ENCODE measurements at regions not wholly inside any gene's neighbourhood (a gene's known extent, or its start where the extent isn't known, plus 50 kb on each side); places are given as distances from the start of the nearest gene placed in this dataset.

DNA sequence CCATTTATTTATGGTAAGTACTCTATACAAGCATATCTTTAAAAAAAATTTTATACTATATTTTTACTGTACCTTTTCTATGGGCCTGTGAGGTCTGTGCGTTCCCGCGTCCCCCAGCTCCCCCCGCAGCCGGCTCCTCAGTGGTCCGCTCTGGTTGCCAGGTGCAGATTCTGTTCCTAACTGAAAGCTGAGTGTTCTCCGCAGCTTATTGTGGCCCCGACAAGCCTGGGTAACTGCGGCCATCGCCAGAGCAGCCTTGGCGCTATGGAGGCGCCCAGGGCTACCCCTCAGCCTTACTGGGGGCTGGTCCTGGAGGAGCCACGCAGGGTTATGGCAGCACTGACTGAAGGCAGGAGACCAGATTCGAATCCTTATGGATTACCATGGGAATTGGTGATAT, 896.8 kb downstream of the PCDH17 start:
- no peak overlapping the region for H3K27ac ChIP-seq (replicated peaks in 1 of 4)
- TF ChIP-seq POLR2AphosphoS5 (IDR thresholded peaks at IDR 0.05) (no peak), POLR2A (IDR thresholded peaks at IDR 0.05; ENCODE audit: low read depth) (no peak), EP300 (IDR thresholded peaks at IDR 0.05) (no peak), CTCF (IDR thresholded peaks at IDR 0.05) (no peak)
- WGBS: 92% methylated on average over 14 of the region's 14 CpGs

GRCh38 chr13:58531614-58532013, 900.1 kb downstream of the PCDH17 start:
- no peak overlapping the region for H3K27ac ChIP-seq (replicated peaks in 1 of 4)
- H3K9me3 ChIP-seq: no peaks in the 10 kb centered on the region
- intact Hi-C loops (cut with DNase I): no loop called here
- no peaks in the 10 kb centered on the region for H3K4me1 ChIP-seq
- TF ChIP-seq POLR2A (IDR thresholded peaks at IDR 0.05; ENCODE audit: low read depth) (no peak), EP300 (IDR thresholded peaks at IDR 0.05) (no peak)
- H3K27me3 ChIP-seq: no peaks in the 10 kb centered on the region
- H3K4me3 ChIP-seq: no peak overlapping the region
- H3K36me3 ChIP-seq: no peaks in the 10 kb centered on the region
- WGBS: 84% methylated on average over 4 of the region's 4 CpGs
- no peak for DNase-seq (ENCODE audit: extremely low spot score)

More for the DNA sequence above, 896.8 kb downstream of the PCDH17 start:
- intact Hi-C loops (cut with DNase I): no loop called here
- no peaks in the 10 kb centered on the region for H3K36me3 ChIP-seq
- no peaks in the 10 kb centered on the region for H3K27me3 ChIP-seq
- H3K4me1 ChIP-seq: no peaks in the 10 kb centered on the region
- DNase-seq (ENCODE audit: extremely low spot score): no peak
- H3K4me3 ChIP-seq: no peak overlapping the region
- H3K9me3 ChIP-seq: no peaks in the 10 kb centered on the region

DNA sequence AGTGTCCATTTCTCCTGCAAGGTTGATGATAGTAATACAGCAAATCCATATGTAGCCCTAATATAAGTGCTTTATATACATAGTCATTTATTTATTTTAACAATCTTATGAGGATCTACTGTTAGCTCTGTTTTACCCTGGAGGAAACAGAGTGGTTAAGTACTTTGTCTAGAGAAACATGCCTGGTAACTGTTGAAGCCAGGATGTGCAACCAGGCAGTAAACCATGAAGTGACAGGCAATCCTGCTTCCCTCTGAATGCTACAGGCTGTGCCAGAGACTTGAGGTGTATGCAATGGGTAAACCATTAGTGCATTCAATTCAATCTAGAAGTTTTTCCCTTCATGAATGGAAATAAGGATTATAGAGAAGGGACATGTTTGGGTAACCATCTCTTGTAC, 911.0 kb downstream of the PCDH17 start:
- intact Hi-C loops (cut with DNase I): no loop called here
- TF ChIP-seq POLR2AphosphoS5 (IDR thresholded peaks at IDR 0.05): no peak
- no peak overlapping the region for H3K4me3 ChIP-seq
- DNase-seq (ENCODE audit: extremely low spot score): no peak
- no peaks in the 10 kb centered on the region for H3K4me1 ChIP-seq
- no peaks in the 10 kb centered on the region for H3K9me3 ChIP-seq
- no peak overlapping the region for H3K27ac ChIP-seq (replicated peaks in 1 of 4)
- H3K36me3 ChIP-seq: no peaks in the 10 kb centered on the region
- no peaks in the 10 kb centered on the region for H3K27me3 ChIP-seq

GRCh38 chr13:58547419-58547818, 915.9 kb downstream of the PCDH17 start:
- no peaks in the 10 kb centered on the region for H3K9me3 ChIP-seq
- no peak for DNase-seq (ENCODE audit: extremely low spot score)
- H3K27me3 ChIP-seq: no peaks in the 10 kb centered on the region
- 70% methylated on average over 1 of the region's 1 CpG for WGBS
- no peaks in the 10 kb centered on the region for H3K36me3 ChIP-seq
- no peak for TF ChIP-seq EP300 (IDR thresholded peaks at IDR 0.05)
- no peak overlapping the region for H3K4me3 ChIP-seq
- no peak overlapping the region for H3K27ac ChIP-seq (replicated peaks in 1 of 4)
- H3K4me1 ChIP-seq: no peaks in the 10 kb centered on the region
- intact Hi-C loops (cut with DNase I): no loop called here

DNA sequence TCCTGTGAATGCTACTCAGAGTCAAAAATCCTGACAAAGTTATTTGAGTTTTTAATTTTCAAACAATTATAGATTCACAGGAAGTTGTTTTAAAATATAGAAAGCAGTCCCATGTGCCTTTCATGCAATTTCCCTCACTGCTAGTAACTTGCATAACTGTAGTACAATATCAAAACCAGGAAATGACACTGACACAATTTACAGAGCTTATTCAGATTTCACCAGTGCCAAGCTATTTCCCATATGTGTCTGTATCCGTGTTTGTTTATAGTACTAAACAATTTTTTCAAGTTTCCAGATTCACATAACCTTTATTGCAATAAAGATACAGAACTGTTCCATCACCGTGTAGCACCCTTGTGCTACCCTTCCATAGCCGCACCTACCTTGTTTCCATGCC, 934.6 kb downstream of the PCDH17 start:
- no peak for DNase-seq (ENCODE audit: extremely low spot score)
- Histone ChIP-seq H3K36me3 (no peaks in the 10 kb centered on the region), H3K27ac (replicated peaks in 1 of 4) (no peak overlapping the region), H3K27me3 (no peaks in the 10 kb centered on the region), H3K4me1 (no peaks in the 10 kb centered on the region), H3K4me3 (no peak overlapping the region), H3K9me3 (no peaks in the 10 kb centered on the region)
- no peak for TF ChIP-seq CTCF (IDR thresholded peaks at IDR 0.05)
- TF ChIP-seq POLR2A (IDR thresholded peaks at IDR 0.05; ENCODE audit: low read depth): no peak
- no peak for TF ChIP-seq POLR2AphosphoS5 (IDR thresholded peaks at IDR 0.05)
- no peak for TF ChIP-seq EP300 (IDR thresholded peaks at IDR 0.05)
- 68% methylated on average over 3 of the region's 3 CpGs for WGBS
- intact Hi-C loops (cut with DNase I): no loop called here

DNA sequence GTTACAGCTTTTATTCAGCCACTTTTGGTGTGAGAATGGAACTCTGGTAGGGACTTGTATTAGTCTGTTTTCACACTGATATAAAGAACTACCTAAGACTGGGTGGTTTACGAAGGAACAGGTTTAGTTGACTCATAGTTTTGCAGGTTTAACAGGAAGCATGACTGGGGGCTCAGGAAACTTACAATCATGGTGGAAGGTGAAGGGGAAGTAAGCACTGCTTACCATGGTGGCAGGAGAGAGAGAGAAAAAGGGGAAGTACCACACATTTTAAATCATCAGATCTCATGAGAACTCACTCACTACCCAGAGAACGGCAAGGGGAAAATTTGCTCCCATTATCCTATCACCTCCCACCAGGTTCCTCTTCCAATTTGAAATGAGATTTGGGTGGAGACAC, 942.2 kb downstream of the PCDH17 start:
- TF ChIP-seq CTCF (IDR thresholded peaks at IDR 0.05) (no peak), POLR2AphosphoS5 (IDR thresholded peaks at IDR 0.05) (no peak), EP300 (IDR thresholded peaks at IDR 0.05) (no peak), POLR2A (IDR thresholded peaks at IDR 0.05; ENCODE audit: low read depth) (no peak)
- intact Hi-C loops (cut with DNase I): no loop called here
- Histone ChIP-seq H3K27me3 (no peaks in the 10 kb centered on the region), H3K27ac (replicated peaks in 1 of 4) (no peak overlapping the region), H3K36me3 (no peaks in the 10 kb centered on the region), H3K4me1 (no peaks in the 10 kb centered on the region), H3K9me3 (peaks cover 0 to 13% (median 10%) of the 10 kb centered on the region in 4 donors), H3K4me3 (no peak overlapping the region)
- no peak for DNase-seq (ENCODE audit: extremely low spot score)
- WGBS: 80% methylated on average over 2 of the region's 2 CpGs
